ENCODE measurements at regions not wholly inside any gene's neighbourhood (a gene's known extent, or its start where the extent isn't known, plus 50 kb on each side); places are given as distances from the start of the nearest gene placed in this dataset.

- TF ChIP-seq POLR2A (IDR thresholded peaks at IDR 0.05; ENCODE audit: low read length): no peak
- TF ChIP-seq GATA1 (IDR thresholded peaks at IDR 0.05; ENCODE audit: low read depth, low read length): no peak
Observed at GRCh38 chr10:20381761-20382160, 515.4 kb downstream of the NEBL start.
